ENCODE measurements at regions not wholly inside any gene's neighbourhood (a gene's known extent, or its start where the extent isn't known, plus 50 kb on each side); places are given as distances from the start of the nearest gene placed in this dataset.
"Not testable (repeated sequence)": the region's sequence is repeated elsewhere in the genome, so short reads cannot be mapped to it uniquely, and the experiment has no call there.

GRCh38 chr5:152649609-152650008, 244.5 kb upstream of the NMUR2 start:
- Histone ChIP-seq H3K9ac (ENCODE audit: low read depth, low read length) (no peak overlapping the region), H4K20me1 (ENCODE audit: insufficient read depth, low read length) (no peaks in the 10 kb centered on the region), H2AFZ (ENCODE audit: low read depth, low read length) (no peak overlapping the region), H3K4me1 (ENCODE audit: insufficient read depth, low read length) (no peaks in the 10 kb centered on the region), H3K27me3 (ENCODE audit: insufficient read depth, low read length, poor library complexity) (no peaks in the 10 kb centered on the region), H3K27ac (ENCODE audit: low read length) (no peak overlapping the region), H3K36me3 (ENCODE audit: insufficient read depth, low read length) (no peaks in the 10 kb centered on the region), H3K4me3 (ENCODE audit: low read depth in 1 of 2, low read length in 2 of 2) (no peak overlapping the region), H3K79me2 (ENCODE audit: insufficient read depth, low read length) (no peaks in the 10 kb centered on the region), H3K9me3 (ENCODE audit: insufficient read depth, low read length, severe bottlenecking) (no peaks in the 10 kb centered on the region), H3K4me2 (ENCODE audit: insufficient read depth, low read length) (no peak overlapping the region)
- ATAC-seq (ENCODE audit: insufficient read depth, low read depth) (no peak), DNase-seq (no peak)
- TF ChIP-seq EZH2 (IDR thresholded peaks at IDR 0.05; ENCODE audit: borderline replicate concordance, low read depth, low read length, severe bottlenecking) (no peak), CTCF (IDR thresholded peaks at IDR 0.05; ENCODE audit: borderline replicate concordance, extremely low read depth, low read length, poor library complexity, severe bottlenecking) (no peak)

- Histone ChIP-seq H2AFZ (ENCODE audit: low read depth, low read length) (no peak overlapping the region), H3K27ac (ENCODE audit: low read length) (no peak overlapping the region), H3K9ac (ENCODE audit: low read depth, low read length) (no peak overlapping the region), H3K4me1 (ENCODE audit: insufficient read depth, low read length) (no peaks in the 10 kb centered on the region), H3K79me2 (ENCODE audit: insufficient read depth, low read length) (no peaks in the 10 kb centered on the region), H4K20me1 (ENCODE audit: insufficient read depth, low read length) (no peaks in the 10 kb centered on the region), H3K36me3 (ENCODE audit: insufficient read depth, low read length) (no peaks in the 10 kb centered on the region), H3K27me3 (ENCODE audit: insufficient read depth, low read length, poor library complexity) (no peaks in the 10 kb centered on the region), H3K4me3 (ENCODE audit: low read depth in 1 of 2, low read length in 2 of 2) (no peak overlapping the region), H3K4me2 (ENCODE audit: insufficient read depth, low read length) (no peak overlapping the region), H3K9me3 (ENCODE audit: insufficient read depth, low read length, severe bottlenecking) (no peaks in the 10 kb centered on the region)
- ATAC-seq (ENCODE audit: insufficient read depth, low read depth) (no peak), DNase-seq (no peak)
- TF ChIP-seq CTCF (IDR thresholded peaks at IDR 0.05; ENCODE audit: borderline replicate concordance, extremely low read depth, low read length, poor library complexity, severe bottlenecking) (no peak), EZH2 (IDR thresholded peaks at IDR 0.05; ENCODE audit: borderline replicate concordance, low read depth, low read length, severe bottlenecking) (no peak)
These were observed 245.3 kb upstream of the NMUR2 start for GRCh38 chr5:152650413-152650812.

- not testable (repeated sequence) for H4K20me1 ChIP-seq (ENCODE audit: insufficient read depth, low read length); H3K27ac ChIP-seq (ENCODE audit: low read length)
These were observed 254.4 kb upstream of the NMUR2 start for GRCh38 chr5:152659470-152659869.

GRCh38 chr5:152673601-152674000, 268.5 kb upstream of the NMUR2 start:
- no peaks in the 10 kb centered on the region for H3K9me3 ChIP-seq (ENCODE audit: insufficient read depth, low read length, severe bottlenecking)
- H3K36me3 ChIP-seq (ENCODE audit: insufficient read depth, low read length), result no peaks in the 10 kb centered on the region
- H3K79me2 ChIP-seq (ENCODE audit: insufficient read depth, low read length), result no peaks in the 10 kb centered on the region
- no peak overlapping the region for H2AFZ ChIP-seq (ENCODE audit: low read depth, low read length)
- DNase-seq (no peak), ATAC-seq (ENCODE audit: insufficient read depth, low read depth) (no peak)
- H3K4me1 ChIP-seq (ENCODE audit: insufficient read depth, low read length), result no peaks in the 10 kb centered on the region
- H3K4me3 ChIP-seq (ENCODE audit: low read depth in 1 of 2, low read length in 2 of 2), result no peak overlapping the region
- no peak overlapping the region for H3K27ac ChIP-seq (ENCODE audit: low read length)
- H3K4me2 ChIP-seq (ENCODE audit: insufficient read depth, low read length), result no peak overlapping the region
- H3K27me3 ChIP-seq (ENCODE audit: insufficient read depth, low read length, poor library complexity), result no peaks in the 10 kb centered on the region
- no peak for TF ChIP-seq CTCF (IDR thresholded peaks at IDR 0.05; ENCODE audit: borderline replicate concordance, extremely low read depth, low read length, poor library complexity, severe bottlenecking)
- no peak for TF ChIP-seq EZH2 (IDR thresholded peaks at IDR 0.05; ENCODE audit: borderline replicate concordance, low read depth, low read length, severe bottlenecking)
- H4K20me1 ChIP-seq (ENCODE audit: insufficient read depth, low read length), result no peaks in the 10 kb centered on the region
- no peak overlapping the region for H3K9ac ChIP-seq (ENCODE audit: low read depth, low read length)

More at GRCh38 chr5:152659470-152659869, 254.4 kb upstream of the NMUR2 start:
- not testable (repeated sequence) for H3K9me3 ChIP-seq (ENCODE audit: insufficient read depth, low read length, severe bottlenecking); H3K4me1 ChIP-seq (ENCODE audit: insufficient read depth, low read length); DNase-seq; H2AFZ ChIP-seq (ENCODE audit: low read depth, low read length); H3K27me3 ChIP-seq (ENCODE audit: insufficient read depth, low read length, poor library complexity); H3K9ac ChIP-seq (ENCODE audit: low read depth, low read length); H3K4me2 ChIP-seq (ENCODE audit: insufficient read depth, low read length); H3K79me2 ChIP-seq (ENCODE audit: insufficient read depth, low read length); H3K4me3 ChIP-seq (ENCODE audit: low read depth in 1 of 2, low read length in 2 of 2); H3K36me3 ChIP-seq (ENCODE audit: insufficient read depth, low read length); ATAC-seq (ENCODE audit: insufficient read depth, low read depth)

Data from DND-41 (cell line).